H1 (cell line): ENCODE measurements at regions not wholly inside any gene's neighbourhood (a gene's known extent, or its start where the extent isn't known, plus 50 kb on each side); places are given as distances from the start of the nearest gene placed in this dataset.

Experiments used
- CTCF ChIA-PET: fragments of 300-600 bp; sonication (Branson Sonifier 250); formaldehyde crosslinking; loops from one replicate; lab custom pipeline; 2021; ENCODE audit not compliant: partially characterized antibody; lab: Charles Lee
- POLR2A ChIA-PET: fragments of 300-600 bp; sonication (Branson Sonifier 250); formaldehyde crosslinking; loops from one replicate; lab custom pipeline; 2021; ENCODE audit warnings: inconsistent platforms; ENCODE audit not compliant: partially characterized antibody; lab: Charles Lee
- DNase-seq, 2 experiments: peaks; one replicate each; pipeline versions ENCODE4 v3.0.0 to v3.0.0-alpha.2; 2010 to 2022; ENCODE audit warnings: low spot score in 2 of 2, low read depth in 1 of 2, mixed read lengths in 1 of 2
- FAIRE-seq: peaks from 2 replicates; lab custom pipeline; 2011; peaks lifted over from hg19 to GRCh38; lab: Jason Lieb, UNC
- H2AFZ ChIP-seq: 2 replicates; pipeline ENCODE4 v1.8.1; 2012; ENCODE audit warnings: low read length, inconsistent platforms
- H2AK5ac ChIP-seq: 2 replicates; pipeline ENCODE4 v1.6.1; 2013; ENCODE audit warnings: low read depth, low read length
- H2BK120ac ChIP-seq: replicated peaks from 2 replicates; pipeline ENCODE3; 2013; ENCODE audit warnings: low read depth, low read length, inconsistent platforms
- H2BK12ac ChIP-seq: 2 replicates; pipeline ENCODE4 v1.6.1; 2013; ENCODE audit warnings: low read depth, low read length
- H2BK15ac ChIP-seq: 2 replicates; pipeline ENCODE4 v1.6.1; 2013; ENCODE audit warnings: low read length
- H2BK20ac ChIP-seq: 2 replicates; pipeline ENCODE4 v1.6.1; 2013; ENCODE audit warnings: low read length
- H2BK5ac ChIP-seq: 2 replicates; pipeline ENCODE4 v1.6.1; 2013; ENCODE audit warnings: low read depth, low read length
- H3K14ac ChIP-seq: 2 replicates; pipeline ENCODE4 v1.6.1; 2013; ENCODE audit warnings: inconsistent platforms; ENCODE audit not compliant: insufficient read length
- H3K18ac ChIP-seq: 2 replicates; pipeline ENCODE4 v1.6.1; 2013; ENCODE audit warnings: low read length; ENCODE audit errors: extremely low read depth
- H3K23ac ChIP-seq: 2 replicates; pipeline ENCODE4 v1.6.1; 2013; ENCODE audit warnings: inconsistent platforms; ENCODE audit not compliant: insufficient read length
- H3K23me2 ChIP-seq: 2 replicates; pipeline ENCODE4 v1.6.1; 2013; ENCODE audit warnings: low read depth, low read length
- H3K27ac ChIP-seq: 2 replicates; pipeline ENCODE4 v1.6.1; 2011; ENCODE audit warnings: low read depth, low read length, inconsistent platforms
- H3K27me3 ChIP-seq, 4 experiments: replicated peaks in 1 of 4; 1 replicate in 1 of 4; 2 replicates in 3 of 4; pipeline versions ENCODE4 v1.6.1 to v1.8.1; 2011 to 2013; ENCODE audit warnings: low read length in 3 of 4, mild to moderate bottlenecking in 3 of 4, inconsistent platforms in 2 of 4, mixed read lengths in 2 of 4, moderate library complexity in 1 of 4; ENCODE audit not compliant: control insufficient read depth in 3 of 4, insufficient read depth in 3 of 4; ENCODE audit errors: extremely low read depth in 1 of 4
- H3K36me3 ChIP-seq, 4 experiments: 2 replicates each; pipeline versions ENCODE4 v1.6.1 to v1.8.1; 2011 to 2013; ENCODE audit warnings: mild to moderate bottlenecking in 4 of 4, low read length in 3 of 4, moderate library complexity in 2 of 4, control low read depth in 1 of 4, inconsistent platforms in 1 of 4; ENCODE audit not compliant: insufficient read depth in 4 of 4, control insufficient read depth in 2 of 4
- H3K4ac ChIP-seq: replicated peaks from 2 replicates; pipeline ENCODE3; 2013; ENCODE audit warnings: low read length, low read depth, mixed read lengths, inconsistent platforms; ENCODE audit not compliant: insufficient read length
- H3K4me1 ChIP-seq, 4 experiments: replicated peaks in 1 of 4; 1 replicate in 1 of 4; 2 replicates in 3 of 4; pipeline versions ENCODE4 v1.6.1 to v1.8.1; 2011 to 2013; ENCODE audit warnings: low read length in 3 of 4, inconsistent platforms in 2 of 4, mixed read lengths in 1 of 4; ENCODE audit not compliant: insufficient read depth in 4 of 4, control insufficient read depth in 3 of 4
- H3K4me2 ChIP-seq, 2 experiments: 2 replicates each; pipeline versions ENCODE4 v1.6.1 to v1.8.1; 2011 to 2013; ENCODE audit warnings: low read depth in 2 of 2, low read length in 2 of 2, control low read depth in 1 of 2, inconsistent platforms in 1 of 2, mild to moderate bottlenecking in 1 of 2; ENCODE audit not compliant: insufficient read depth in 1 of 2
- H3K4me3 ChIP-seq, 4 experiments: fragments of 200-600, 300-600 bp in 1 of 4; sonication (generic), shearing (Covaris generic), sonication (Bioruptor Twin) in 1 of 4; 2 replicates each; pipeline versions ENCODE4 v1.5.1 to v1.8.1; 2011 to 2016; ENCODE audit warnings: low read length in 4 of 4, low read depth in 3 of 4, control low read depth in 2 of 4, inconsistent platforms in 2 of 4, mild to moderate bottlenecking in 2 of 4, mixed read lengths in 1 of 4, moderate library complexity in 1 of 4; ENCODE audit not compliant: insufficient read depth in 2 of 4; ENCODE audit errors: extremely low read depth in 1 of 4
- H3K56ac ChIP-seq: replicated peaks from 2 replicates; pipeline ENCODE3; 2013; ENCODE audit warnings: low read depth, mild to moderate bottlenecking, mixed read lengths, low read length, inconsistent platforms; ENCODE audit not compliant: insufficient read length
- H3K79me1 ChIP-seq: 2 replicates; pipeline ENCODE4 v1.6.1; 2013; ENCODE audit warnings: low read depth, low read length, control low read depth
- H3K79me2 ChIP-seq, 2 experiments: 2 replicates each; pipeline versions ENCODE4 v1.6.1 to v1.8.1; 2012 to 2013; ENCODE audit warnings: low read length in 2 of 2, mild to moderate bottlenecking in 2 of 2, inconsistent platforms in 1 of 2; ENCODE audit not compliant: insufficient read depth in 2 of 2, control insufficient read depth in 1 of 2
- H3K9ac ChIP-seq, 4 experiments: replicated peaks in 1 of 4; 1 replicate in 1 of 4; 2 replicates in 3 of 4; pipeline versions ENCODE4 v1.6.1 to v1.8.1; 2011 to 2013; ENCODE audit warnings: low read depth in 3 of 4, low read length in 3 of 4, control low read depth in 2 of 4, mild to moderate bottlenecking in 2 of 4, moderate library complexity in 2 of 4, inconsistent platforms in 1 of 4; ENCODE audit errors: extremely low read depth in 1 of 4
- H3K9me3 ChIP-seq, 2 experiments: 2 replicates each; pipeline versions ENCODE4 v1.6.1 to v1.8.1; 2012 to 2013; ENCODE audit warnings: mild to moderate bottlenecking in 2 of 2, moderate library complexity in 2 of 2, control low read depth in 1 of 2, inconsistent platforms in 1 of 2, low read depth in 1 of 2, low read length in 1 of 2, mixed read lengths in 1 of 2; ENCODE audit not compliant: insufficient read depth in 2 of 2
- H4K20me1 ChIP-seq, 2 experiments: replicated peaks in 1 of 2; 2 replicates each; pipeline versions ENCODE3 to v1.8.1; 2011 to 2013; ENCODE audit warnings: inconsistent platforms in 2 of 2, low read length in 2 of 2, mild to moderate bottlenecking in 1 of 2; ENCODE audit not compliant: insufficient read depth in 2 of 2, control insufficient read depth in 1 of 2
- H4K5ac ChIP-seq: 2 replicates; pipeline ENCODE4 v1.6.1; 2013; ENCODE audit warnings: low read length, low read depth, mixed read lengths, inconsistent platforms; ENCODE audit not compliant: insufficient read length
- H4K8ac ChIP-seq: 2 replicates; pipeline ENCODE4 v1.8.0; 2013; ENCODE audit warnings: mild to moderate bottlenecking, moderate library complexity, low read length, inconsistent platforms; ENCODE audit not compliant: insufficient read depth; ENCODE audit errors: extremely low read depth
- H4K91ac ChIP-seq: replicated peaks from 2 replicates; pipeline ENCODE3; 2013; ENCODE audit warnings: low read length, mixed read lengths, inconsistent platforms; ENCODE audit not compliant: insufficient read length
- BACH1 ChIP-seq: IDR thresholded peaks from 2 replicates; pipeline ENCODE4 v1.6.1; 2012; ENCODE audit warnings: low read length, improper control_type of control experiment
- BCL11A ChIP-seq, 2 experiments: IDR thresholded peaks; one replicate each; pipeline ENCODE4 v1.6.1; 2011; ENCODE audit warnings: low read depth in 2 of 2, low read length in 2 of 2, mild to moderate bottlenecking in 2 of 2
- CHD2 ChIP-seq: IDR thresholded peaks from 2 replicates; pipeline ENCODE4 v1.6.1; 2012; ENCODE audit warnings: low read length, improper control_type of control experiment
- CTCF ChIP-seq, 3 experiments: IDR thresholded peaks; 1 replicate in 2 of 3; 2 replicates in 1 of 3; pipeline versions ENCODE4 v1.5.1 to v1.6.1; 2011; ENCODE audit warnings: low read length in 3 of 3, mild to moderate bottlenecking in 3 of 3, inconsistent platforms in 2 of 3, low read depth in 1 of 3, moderate library complexity in 1 of 3; ENCODE audit not compliant: insufficient read depth in 1 of 3; ENCODE audit errors: control extremely low read depth in 1 of 3
- JUND ChIP-seq: IDR thresholded peaks from 2 replicates; pipeline ENCODE4 v1.6.1; 2011; ENCODE audit warnings: mild to moderate bottlenecking, improper control_type of control experiment, low read length
- RFX5 ChIP-seq: IDR thresholded peaks from 2 replicates; pipeline ENCODE4 v1.6.1; 2011; ENCODE audit warnings: low read depth, low read length, improper control_type of control experiment, borderline replicate concordance
- RXRA ChIP-seq: IDR thresholded peaks from 2 replicates; pipeline ENCODE4 v1.6.1; 2011; ENCODE audit warnings: low read depth, mild to moderate bottlenecking, low read length, moderate library complexity; ENCODE audit not compliant: insufficient read depth
- TF ChIP-seq, protein P1 (sequence below): IDR thresholded peaks from 2 replicates; pipeline ENCODE4 v1.6.1; 2012; ENCODE audit warnings: inconsistent platforms

DNA sequence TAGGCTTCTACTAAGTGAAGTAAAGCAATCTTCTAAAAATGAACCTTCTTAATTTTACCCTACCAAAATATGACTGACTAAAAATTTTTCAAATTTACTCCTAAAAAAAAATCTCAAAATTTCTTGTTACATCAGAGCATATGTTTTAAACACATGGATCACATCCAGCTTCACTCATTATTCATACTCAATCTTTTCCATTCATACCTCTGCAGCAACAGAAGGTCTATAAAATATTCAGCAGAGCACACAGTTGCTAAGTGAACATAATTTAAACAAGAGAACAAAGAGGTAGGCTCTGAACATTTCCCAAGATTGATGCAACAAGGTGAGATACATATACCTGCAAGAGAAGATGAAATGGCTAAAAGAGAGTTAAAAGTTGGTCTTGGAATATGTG, 213.9 kb downstream of the SOD2 start:
- Histone ChIP-seq H3K23ac (no peak overlapping the region), H3K27ac (no peak overlapping the region), H4K8ac (no peak overlapping the region), H2BK12ac (no peak overlapping the region), H2BK5ac (no peak overlapping the region), H3K79me1 (no peaks in the 10 kb centered on the region), H3K9me3 (peaks cover 67 to 70% of the 10 kb centered on the region in 2 experiments), H3K14ac (no peak overlapping the region), H2BK15ac (no peak overlapping the region), H3K27me3 (no peaks in the 10 kb centered on the region), H4K91ac (no peak overlapping the region), H3K23me2 (no peaks in the 10 kb centered on the region), H2BK20ac (no peak overlapping the region), H3K4ac (no peak overlapping the region), H3K36me3 (no peaks in the 10 kb centered on the region), H4K5ac (no peak overlapping the region), H2AK5ac (no peak overlapping the region), H3K9ac (no peak overlapping the region), H3K18ac (no peak overlapping the region), H3K4me1 (no peaks in the 10 kb centered on the region), H2BK120ac (no peak overlapping the region), H2AFZ (no peak overlapping the region), H3K4me3 (no peak overlapping the region)
- POLR2A ChIA-PET, result no interaction called here
- DNase-seq (no peak), FAIRE-seq (no peak)
- TF ChIP-seq CHD2 (no peak), BACH1 (no peak), RXRA (no peak), JUND (no peak), CTCF (IDR thresholded peaks at IDR 0.05; ENCODE audit: control extremely low read depth in 1 of 3, insufficient read depth in 1 of 3, low read depth in 1 of 3, low read length in 3 of 3) (no peak), BCL11A (IDR thresholded peaks at IDR 0.05; ENCODE audit: low read depth in 2 of 2, low read length in 2 of 2) (no peak), RFX5 (no peak)
- TF ChIP-seq, protein P1, sequence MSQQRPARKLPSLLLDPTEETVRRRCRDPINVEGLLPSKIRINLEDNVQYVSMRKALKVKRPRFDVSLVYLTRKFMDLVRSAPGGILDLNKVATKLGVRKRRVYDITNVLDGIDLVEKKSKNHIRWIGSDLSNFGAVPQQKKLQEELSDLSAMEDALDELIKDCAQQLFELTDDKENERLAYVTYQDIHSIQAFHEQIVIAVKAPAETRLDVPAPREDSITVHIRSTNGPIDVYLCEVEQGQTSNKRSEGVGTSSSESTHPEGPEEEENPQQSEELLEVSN, result no peak
- TF ChIP-seq, all 59 proteins: peak for 0
- Histone ChIP-seq H3K4me2 (no peak overlapping the region), H3K79me2 (no peaks in the 10 kb centered on the region), H3K56ac (no peak overlapping the region), H4K20me1 (no peaks in the 10 kb centered on the region)
- CTCF ChIA-PET, result no interaction called here
